Activated T-cell treated with anti-CD3 and anti-CD28 coated beads for 48 hours (primary cell): ENCODE measurements at regions not wholly inside any gene's neighbourhood (a gene's known extent, or its start where the extent isn't known, plus 50 kb on each side); places are given as distances from the start of the nearest gene placed in this dataset.
"Not testable (repeated sequence)": the region's sequence is repeated elsewhere in the genome, so short reads cannot be mapped to it uniquely, and the experiment has no call there.

Source experiments
- DNase-seq: peaks from one replicate; pipeline ENCODE4 v3.0.0-alpha.2; 2020; ENCODE audit warnings: low read depth

- not testable (repeated sequence) for DNase-seq
These were observed 152.9 kb downstream of the TMEM121 start for GRCh38 chr14:105678996-105679958.

- peak; percentile 13 for DNase-seq
These were observed 153.8 kb downstream of the TMEM121 start for GRCh38 chr14:105679959-105680735.

GRCh38 chr14:105680736-105681098 lies 154.3 kb downstream of the TMEM121 start:
- not testable (repeated sequence) for DNase-seq

GRCh38 chr14:105681606-105682185 lies 155.3 kb downstream of the TMEM121 start:
- DNase-seq, result not testable (repeated sequence)

GRCh38 chr14:105682442-105682841 lies 156.1 kb downstream of the TMEM121 start:
- DNase-seq, result not testable (repeated sequence)

- no peak for DNase-seq
These were observed 156.7 kb downstream of the TMEM121 start for GRCh38 chr14:105682956-105683570.

- DNase-seq, result not testable (repeated sequence)
These were observed 157.7 kb downstream of the TMEM121 start for GRCh38 chr14:105684056-105684455.

- not testable (repeated sequence) for DNase-seq
These were observed 158.2 kb downstream of the TMEM121 start for GRCh38 chr14:105684597-105684996.

- no peak for DNase-seq
These were observed 158.6 kb downstream of the TMEM121 start for GRCh38 chr14:105685003-105685402.

- not testable (repeated sequence) for DNase-seq
These were observed 159.2 kb downstream of the TMEM121 start for GRCh38 chr14:105685605-105686004.

GRCh38 chr14:105686050-105686449 lies 159.7 kb downstream of the TMEM121 start:
- not testable (repeated sequence) for DNase-seq

GRCh38 chr14:105686462-105687170 lies 160.2 kb downstream of the TMEM121 start:
- not testable (repeated sequence) for DNase-seq

GRCh38 chr14:105687171-105688022 lies 161.0 kb downstream of the TMEM121 start:
- DNase-seq, result not testable (repeated sequence)

- not testable (repeated sequence) for DNase-seq
These were observed 161.6 kb downstream of the TMEM121 start for GRCh38 chr14:105688023-105688351.

- DNase-seq, result not testable (repeated sequence)
These were observed 162.4 kb downstream of the TMEM121 start for GRCh38 chr14:105688664-105689221.

- DNase-seq, result no peak
These were observed 163.3 kb downstream of the TMEM121 start for GRCh38 chr14:105689722-105690121.

- no peak for DNase-seq
These were observed 164.3 kb downstream of the TMEM121 start for GRCh38 chr14:105690671-105691070.

GRCh38 chr14:105691321-105692109 lies 165.1 kb downstream of the TMEM121 start:
- DNase-seq, result not testable (repeated sequence)

GRCh38 chr14:105692110-105692685 lies 165.8 kb downstream of the TMEM121 start:
- not testable (repeated sequence) for DNase-seq
